ENCODE measurements at regions not wholly inside any gene's neighbourhood (a gene's known extent, or its start where the extent isn't known, plus 50 kb on each side); places are given as distances from the start of the nearest gene placed in this dataset.
A peak's percentile ranks its signal among the peaks of the same experiment; 100 is the strongest.
"Not testable (repeated sequence)": the region's sequence is repeated elsewhere in the genome, so short reads cannot be mapped to it uniquely, and the experiment has no call there.

GRCh38 chr7:9691286-9691685 is 1257.9 kb downstream of the NXPH1 start:
- no peak for DNase-seq (ENCODE audit: low read depth, low spot score)
- in situ Hi-C loops (cut with HindIII; ENCODE audit: low pct_unique_long_range_greater_than_20kb, low sequenced_read_pairs): no loop called here

- DNase-seq (ENCODE audit: low read depth, low spot score): no peak
- in situ Hi-C loops (cut with HindIII; ENCODE audit: low pct_unique_long_range_greater_than_20kb, low sequenced_read_pairs): no loop called here
Observed at GRCh38 chr7:9698375-9698774, 1265.0 kb downstream of the NXPH1 start.

- in situ Hi-C loops (cut with HindIII; ENCODE audit: low pct_unique_long_range_greater_than_20kb, low sequenced_read_pairs): no loop called here
- no peak for DNase-seq (ENCODE audit: low read depth, low spot score)
Observed at GRCh38 chr7:9709216-9709615, 1264.5 kb upstream of the PHF14 start.

- peak; percentile 71 for DNase-seq (ENCODE audit: low read depth, low spot score)
- in situ Hi-C loops (cut with HindIII; ENCODE audit: low pct_unique_long_range_greater_than_20kb, low sequenced_read_pairs): no loop called here
Observed at GRCh38 chr7:9711259-9711918, 1262.3 kb upstream of the PHF14 start.

- in situ Hi-C loops (cut with HindIII; ENCODE audit: low pct_unique_long_range_greater_than_20kb, low sequenced_read_pairs): no loop called here
- DNase-seq (ENCODE audit: low read depth, low spot score): peak; percentile 76
Observed at GRCh38 chr7:9718071-9718661, 1255.5 kb upstream of the PHF14 start.

GRCh38 chr7:9719303-9719702 is 1254.4 kb upstream of the PHF14 start:
- DNase-seq (ENCODE audit: low read depth, low spot score): no peak
- in situ Hi-C loops (cut with HindIII; ENCODE audit: low pct_unique_long_range_greater_than_20kb, low sequenced_read_pairs): no loop called here

GRCh38 chr7:9719721-9720120 is 1254.0 kb upstream of the PHF14 start:
- no peak for DNase-seq (ENCODE audit: low read depth, low spot score)
- in situ Hi-C loops (cut with HindIII; ENCODE audit: low pct_unique_long_range_greater_than_20kb, low sequenced_read_pairs): no loop called here

GRCh38 chr7:9725940-9726663 is 1247.6 kb upstream of the PHF14 start:
- in situ Hi-C loops (cut with HindIII; ENCODE audit: low pct_unique_long_range_greater_than_20kb, low sequenced_read_pairs); DNase-seq (ENCODE audit: low read depth, low spot score): not testable (repeated sequence)

GRCh38 chr7:9726811-9727210 is 1246.9 kb upstream of the PHF14 start:
- DNase-seq (ENCODE audit: low read depth, low spot score); in situ Hi-C loops (cut with HindIII; ENCODE audit: low pct_unique_long_range_greater_than_20kb, low sequenced_read_pairs): not testable (repeated sequence)

- in situ Hi-C loops (cut with HindIII; ENCODE audit: low pct_unique_long_range_greater_than_20kb, low sequenced_read_pairs); DNase-seq (ENCODE audit: low read depth, low spot score): not testable (repeated sequence)
Observed at GRCh38 chr7:9727467-9727869, 1246.2 kb upstream of the PHF14 start.

- in situ Hi-C loops (cut with HindIII; ENCODE audit: low pct_unique_long_range_greater_than_20kb, low sequenced_read_pairs); DNase-seq (ENCODE audit: low read depth, low spot score): not testable (repeated sequence)
Observed at GRCh38 chr7:9728014-9728657, 1245.5 kb upstream of the PHF14 start.

- in situ Hi-C loops (cut with HindIII; ENCODE audit: low pct_unique_long_range_greater_than_20kb, low sequenced_read_pairs): no loop called here
- DNase-seq (ENCODE audit: low read depth, low spot score): no peak
Observed at GRCh38 chr7:9752033-9752432, 1221.6 kb upstream of the PHF14 start.

GRCh38 chr7:9761224-9761623 is 1212.4 kb upstream of the PHF14 start:
- DNase-seq (ENCODE audit: low read depth, low spot score): no peak
- in situ Hi-C loops (cut with HindIII; ENCODE audit: low pct_unique_long_range_greater_than_20kb, low sequenced_read_pairs): no loop called here

GRCh38 chr7:9776900-9777299 is 1196.8 kb upstream of the PHF14 start:
- DNase-seq (ENCODE audit: low read depth, low spot score): no peak
- in situ Hi-C loops (cut with HindIII; ENCODE audit: low pct_unique_long_range_greater_than_20kb, low sequenced_read_pairs): no loop called here

GRCh38 chr7:9778367-9778766 is 1195.3 kb upstream of the PHF14 start:
- in situ Hi-C loops (cut with HindIII; ENCODE audit: low pct_unique_long_range_greater_than_20kb, low sequenced_read_pairs): no loop called here
- no peak for DNase-seq (ENCODE audit: low read depth, low spot score)

GRCh38 chr7:9781710-9782109 is 1192.0 kb upstream of the PHF14 start:
- no peak for DNase-seq (ENCODE audit: low read depth, low spot score)
- in situ Hi-C loops (cut with HindIII; ENCODE audit: low pct_unique_long_range_greater_than_20kb, low sequenced_read_pairs): no loop called here

GRCh38 chr7:9782275-9782674 is 1191.4 kb upstream of the PHF14 start:
- in situ Hi-C loops (cut with HindIII; ENCODE audit: low pct_unique_long_range_greater_than_20kb, low sequenced_read_pairs): no loop called here
- no peak for DNase-seq (ENCODE audit: low read depth, low spot score)

GRCh38 chr7:9785211-9785610 is 1188.5 kb upstream of the PHF14 start:
- in situ Hi-C loops (cut with HindIII; ENCODE audit: low pct_unique_long_range_greater_than_20kb, low sequenced_read_pairs): no loop called here
- no peak for DNase-seq (ENCODE audit: low read depth, low spot score)

Data from SK-MEL-5 (cell line).